Liver (tissue), 8 donors: ENCODE measurements at regions not wholly inside any gene's neighbourhood (a gene's known extent, or its start where the extent isn't known, plus 50 kb on each side); places are given as distances from the start of the nearest gene placed in this dataset.

Experiments
- DNase-seq: peaks from one replicate; pipeline ENCODE4 v3.0.0-alpha.2; 2017; ENCODE audit warnings: low spot score
- H3K27ac ChIP-seq, 2 donors: one replicate each; pipeline ENCODE4 v1.7.0; 2013; ENCODE audit warnings: inconsistent platforms in 2 of 2, low read length in 2 of 2, control low read depth in 1 of 2, low read depth in 1 of 2, mild to moderate bottlenecking in 1 of 2
- H3K27me3 ChIP-seq, 4 donors: one replicate each; pipeline versions ENCODE4 v1.6.1 to v1.7.0; 2013; ENCODE audit warnings: low read length in 3 of 4, inconsistent platforms in 1 of 4, mild to moderate bottlenecking in 1 of 4, moderate library complexity in 1 of 4; ENCODE audit not compliant: control insufficient read depth in 4 of 4, insufficient read depth in 4 of 4
- H3K36me3 ChIP-seq, 4 donors: one replicate each; pipeline versions ENCODE4 v1.6.1 to v1.7.0; 2013; ENCODE audit warnings: low read length in 3 of 4, mild to moderate bottlenecking in 3 of 4, low read depth in 1 of 4, moderate library complexity in 1 of 4; ENCODE audit not compliant: control insufficient read depth in 4 of 4, insufficient read depth in 3 of 4
- H3K4me1 ChIP-seq, 4 donors: one replicate each; pipeline versions ENCODE4 v1.6.1 to v1.7.0; 2013; ENCODE audit warnings: low read length in 3 of 4, mild to moderate bottlenecking in 3 of 4, moderate library complexity in 1 of 4; ENCODE audit not compliant: control insufficient read depth in 4 of 4, insufficient read depth in 4 of 4
- H3K4me3 ChIP-seq, 3 donors: one replicate each; pipeline versions ENCODE4 v1.6.1 to v1.7.0; 2013; ENCODE audit warnings: low read length in 3 of 3, control low read depth in 1 of 3, low read depth in 1 of 3, mild to moderate bottlenecking in 1 of 3
- H3K9ac ChIP-seq, 2 donors: one replicate each; pipeline ENCODE4 v1.7.0; 2013; ENCODE audit warnings: low read length in 2 of 2, mild to moderate bottlenecking in 2 of 2, moderate library complexity in 2 of 2, control low read depth in 1 of 2, low read depth in 1 of 2
- H3K9me3 ChIP-seq, 4 donors: one replicate each; pipeline versions ENCODE4 v1.6.1 to v1.7.0; 2013; ENCODE audit warnings: low read length in 3 of 4; ENCODE audit not compliant: control insufficient read depth in 4 of 4
- GABPA ChIP-seq, 2 donors: IDR thresholded peaks in 1 of 2; conservative IDR thresholded peaks in 1 of 2; 2 replicates each; pipeline ENCODE4 v1.6.1; 2016; ENCODE audit warnings: antibody characterized with exemption in 2 of 2, mild to moderate bottlenecking in 1 of 2, moderate library complexity in 1 of 2
- HNF4G ChIP-seq: IDR thresholded peaks from 2 replicates; pipeline ENCODE4 v1.6.1; 2016; ENCODE audit warnings: antibody characterized with exemption
- NR2F2 ChIP-seq: IDR thresholded peaks from 2 replicates; pipeline ENCODE4 v1.6.1; 2016; ENCODE audit warnings: antibody characterized with exemption
- RXRA ChIP-seq, 2 donors: IDR thresholded peaks; 2 replicates each; pipeline ENCODE4 v1.6.1; 2017 to 2018; ENCODE audit warnings: antibody characterized with exemption in 2 of 2, mild to moderate bottlenecking in 1 of 2
- SP1 ChIP-seq: IDR thresholded peaks from 2 replicates; pipeline ENCODE4 v1.6.1; 2018; ENCODE audit warnings: antibody characterized with exemption, mild to moderate bottlenecking
- TAF1 ChIP-seq: conservative IDR thresholded peaks from 2 replicates; pipeline ENCODE4 v1.6.1; 2016; ENCODE audit warnings: antibody characterized with exemption, mild to moderate bottlenecking
- YY1 ChIP-seq: IDR thresholded peaks from 2 replicates; pipeline ENCODE4 v1.6.1; 2016; ENCODE audit warnings: antibody characterized with exemption, mild to moderate bottlenecking
- WGBS: extraction: QIAGEN DNeasy Blood & Tissue Kit; methylation state at CpG from one replicate; pipeline ENCODE4 v1.1.7; 2013; 5-methylcytosine and 5-hydroxymethylcytosine counted together
- TF ChIP-seq, protein P1 (sequence below): fragments of 150-350 bp; IDR thresholded peaks from 2 replicates; pipeline ENCODE4 v1.5.1; 2017; ENCODE audit warnings: improper control_type of control experiment, low read depth, low read length; ENCODE audit not compliant: missing input control
- TF ChIP-seq, protein P2 (sequence below): IDR thresholded peaks from 2 replicates; pipeline ENCODE4 v1.6.1; 2016; ENCODE audit warnings: antibody characterized with exemption
- TF ChIP-seq, protein P3 (sequence below): IDR thresholded peaks from 2 replicates; pipeline ENCODE4 v1.6.1; 2016; ENCODE audit warnings: antibody characterized with exemption, mild to moderate bottlenecking
- TF ChIP-seq, protein P4 (sequence below): IDR thresholded peaks from 2 replicates; pipeline ENCODE4 v1.6.1; 2016; ENCODE audit warnings: antibody characterized with exemption
- TF ChIP-seq, protein P5 (sequence below): IDR thresholded peaks from 2 replicates; pipeline ENCODE4 v1.6.1; 2016; ENCODE audit warnings: antibody characterized with exemption
- donor health status: healthy.
- donor health status: healthy.
- donor health status: healthy.
- donor health status: healthy.
- donor health status: healthy.

DNA sequence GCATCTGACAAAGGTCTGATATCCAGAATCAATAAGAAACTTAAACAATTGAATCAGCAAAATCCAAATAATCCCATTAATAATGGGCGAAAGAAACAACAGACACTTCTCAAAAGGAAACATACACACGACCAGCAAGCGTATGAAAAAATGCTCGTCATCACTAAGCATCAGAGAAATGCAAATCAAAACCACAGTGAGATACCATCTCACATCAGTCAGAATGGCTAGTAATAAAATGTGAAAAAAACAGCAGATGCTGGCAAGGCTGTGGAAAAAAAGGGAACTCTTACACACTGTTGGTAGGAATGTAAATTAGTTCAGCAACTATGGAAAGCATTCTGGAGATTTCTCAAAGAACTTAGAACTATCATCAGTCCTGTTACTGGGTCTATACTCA is 496.7 kb downstream of the SH2D4B start:
- WGBS: 54% methylated on average over 4 of the region's 4 CpGs
- Histone ChIP-seq H3K27ac (no peak overlapping the region), H3K9me3 (peaks cover 0 to 8% (median 0%) of the 10 kb centered on the region in 4 donors), H3K27me3 (no peaks in the 10 kb centered on the region), H3K36me3 (no peaks in the 10 kb centered on the region), H3K4me3 (no peak overlapping the region), H3K4me1 (no peaks in the 10 kb centered on the region), H3K9ac (no peak overlapping the region)
- no peak for DNase-seq
- TF ChIP-seq, protein P1, sequence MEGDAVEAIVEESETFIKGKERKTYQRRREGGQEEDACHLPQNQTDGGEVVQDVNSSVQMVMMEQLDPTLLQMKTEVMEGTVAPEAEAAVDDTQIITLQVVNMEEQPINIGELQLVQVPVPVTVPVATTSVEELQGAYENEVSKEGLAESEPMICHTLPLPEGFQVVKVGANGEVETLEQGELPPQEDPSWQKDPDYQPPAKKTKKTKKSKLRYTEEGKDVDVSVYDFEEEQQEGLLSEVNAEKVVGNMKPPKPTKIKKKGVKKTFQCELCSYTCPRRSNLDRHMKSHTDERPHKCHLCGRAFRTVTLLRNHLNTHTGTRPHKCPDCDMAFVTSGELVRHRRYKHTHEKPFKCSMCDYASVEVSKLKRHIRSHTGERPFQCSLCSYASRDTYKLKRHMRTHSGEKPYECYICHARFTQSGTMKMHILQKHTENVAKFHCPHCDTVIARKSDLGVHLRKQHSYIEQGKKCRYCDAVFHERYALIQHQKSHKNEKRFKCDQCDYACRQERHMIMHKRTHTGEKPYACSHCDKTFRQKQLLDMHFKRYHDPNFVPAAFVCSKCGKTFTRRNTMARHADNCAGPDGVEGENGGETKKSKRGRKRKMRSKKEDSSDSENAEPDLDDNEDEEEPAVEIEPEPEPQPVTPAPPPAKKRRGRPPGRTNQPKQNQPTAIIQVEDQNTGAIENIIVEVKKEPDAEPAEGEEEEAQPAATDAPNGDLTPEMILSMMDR: no peak
- no peak for TF ChIP-seq SP1
- TF ChIP-seq, protein P2, sequence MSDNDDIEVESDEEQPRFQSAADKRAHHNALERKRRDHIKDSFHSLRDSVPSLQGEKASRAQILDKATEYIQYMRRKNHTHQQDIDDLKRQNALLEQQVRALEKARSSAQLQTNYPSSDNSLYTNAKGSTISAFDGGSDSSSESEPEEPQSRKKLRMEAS: no peak
- no peak for TF ChIP-seq HNF4G
- TF ChIP-seq GABPA (IDR thresholded peaks at IDR 0.05 in 1 of 2, conservative IDR thresholded peaks at IDR 0.05 in 1 of 2): no peak
- no peak for TF ChIP-seq YY1
- TF ChIP-seq, protein P3, sequence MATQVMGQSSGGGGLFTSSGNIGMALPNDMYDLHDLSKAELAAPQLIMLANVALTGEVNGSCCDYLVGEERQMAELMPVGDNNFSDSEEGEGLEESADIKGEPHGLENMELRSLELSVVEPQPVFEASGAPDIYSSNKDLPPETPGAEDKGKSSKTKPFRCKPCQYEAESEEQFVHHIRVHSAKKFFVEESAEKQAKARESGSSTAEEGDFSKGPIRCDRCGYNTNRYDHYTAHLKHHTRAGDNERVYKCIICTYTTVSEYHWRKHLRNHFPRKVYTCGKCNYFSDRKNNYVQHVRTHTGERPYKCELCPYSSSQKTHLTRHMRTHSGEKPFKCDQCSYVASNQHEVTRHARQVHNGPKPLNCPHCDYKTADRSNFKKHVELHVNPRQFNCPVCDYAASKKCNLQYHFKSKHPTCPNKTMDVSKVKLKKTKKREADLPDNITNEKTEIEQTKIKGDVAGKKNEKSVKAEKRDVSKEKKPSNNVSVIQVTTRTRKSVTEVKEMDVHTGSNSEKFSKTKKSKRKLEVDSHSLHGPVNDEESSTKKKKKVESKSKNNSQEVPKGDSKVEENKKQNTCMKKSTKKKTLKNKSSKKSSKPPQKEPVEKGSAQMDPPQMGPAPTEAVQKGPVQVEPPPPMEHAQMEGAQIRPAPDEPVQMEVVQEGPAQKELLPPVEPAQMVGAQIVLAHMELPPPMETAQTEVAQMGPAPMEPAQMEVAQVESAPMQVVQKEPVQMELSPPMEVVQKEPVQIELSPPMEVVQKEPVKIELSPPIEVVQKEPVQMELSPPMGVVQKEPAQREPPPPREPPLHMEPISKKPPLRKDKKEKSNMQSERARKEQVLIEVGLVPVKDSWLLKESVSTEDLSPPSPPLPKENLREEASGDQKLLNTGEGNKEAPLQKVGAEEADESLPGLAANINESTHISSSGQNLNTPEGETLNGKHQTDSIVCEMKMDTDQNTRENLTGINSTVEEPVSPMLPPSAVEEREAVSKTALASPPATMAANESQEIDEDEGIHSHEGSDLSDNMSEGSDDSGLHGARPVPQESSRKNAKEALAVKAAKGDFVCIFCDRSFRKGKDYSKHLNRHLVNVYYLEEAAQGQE: no peak
- TF ChIP-seq, protein P4, sequence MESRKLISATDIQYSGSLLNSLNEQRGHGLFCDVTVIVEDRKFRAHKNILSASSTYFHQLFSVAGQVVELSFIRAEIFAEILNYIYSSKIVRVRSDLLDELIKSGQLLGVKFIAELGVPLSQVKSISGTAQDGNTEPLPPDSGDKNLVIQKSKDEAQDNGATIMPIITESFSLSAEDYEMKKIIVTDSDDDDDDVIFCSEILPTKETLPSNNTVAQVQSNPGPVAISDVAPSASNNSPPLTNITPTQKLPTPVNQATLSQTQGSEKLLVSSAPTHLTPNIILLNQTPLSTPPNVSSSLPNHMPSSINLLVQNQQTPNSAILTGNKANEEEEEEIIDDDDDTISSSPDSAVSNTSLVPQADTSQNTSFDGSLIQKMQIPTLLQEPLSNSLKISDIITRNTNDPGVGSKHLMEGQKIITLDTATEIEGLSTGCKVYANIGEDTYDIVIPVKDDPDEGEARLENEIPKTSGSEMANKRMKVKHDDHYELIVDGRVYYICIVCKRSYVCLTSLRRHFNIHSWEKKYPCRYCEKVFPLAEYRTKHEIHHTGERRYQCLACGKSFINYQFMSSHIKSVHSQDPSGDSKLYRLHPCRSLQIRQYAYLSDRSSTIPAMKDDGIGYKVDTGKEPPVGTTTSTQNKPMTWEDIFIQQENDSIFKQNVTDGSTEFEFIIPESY: no peak
- TF ChIP-seq NR2F2: no peak
- TF ChIP-seq TAF1: no peak
- TF ChIP-seq, protein P5, sequence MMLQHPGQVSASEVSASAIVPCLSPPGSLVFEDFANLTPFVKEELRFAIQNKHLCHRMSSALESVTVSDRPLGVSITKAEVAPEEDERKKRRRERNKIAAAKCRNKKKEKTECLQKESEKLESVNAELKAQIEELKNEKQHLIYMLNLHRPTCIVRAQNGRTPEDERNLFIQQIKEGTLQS: no peak

DNA sequence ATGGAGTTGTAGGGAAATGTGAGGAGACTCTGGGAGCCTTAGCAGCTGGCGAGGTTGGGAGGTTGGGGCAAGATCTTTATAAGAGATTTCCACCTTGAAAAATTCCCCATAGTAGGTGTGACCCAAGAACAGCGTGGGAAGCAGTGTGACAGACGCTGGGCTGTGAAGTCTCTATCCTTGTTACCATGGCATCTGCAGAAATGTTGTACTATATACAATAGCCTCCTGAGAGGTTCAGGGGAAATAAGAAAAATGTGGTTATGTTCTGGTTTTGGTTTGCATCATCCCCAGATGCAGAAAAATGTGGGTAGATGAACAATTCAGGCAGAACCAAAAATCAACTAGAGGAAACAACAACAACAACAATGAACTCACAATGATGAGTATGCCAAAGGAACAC is 498.6 kb downstream of the SH2D4B start:
- TF ChIP-seq RXRA (IDR thresholded peaks at IDR 0.05): no peak
- no peaks in the 10 kb centered on the region for H3K27me3 ChIP-seq
- no peak overlapping the region for H3K4me3 ChIP-seq
- DNase-seq: no peak
- H3K9ac ChIP-seq: no peak overlapping the region
- H3K36me3 ChIP-seq: no peaks in the 10 kb centered on the region
- 40% methylated on average over 3 of the region's 3 CpGs for WGBS
- H3K4me1 ChIP-seq: no peaks in the 10 kb centered on the region
- peaks cover 0 to 8% (median 0%) of the 10 kb centered on the region in 4 donors for H3K9me3 ChIP-seq
- H3K27ac ChIP-seq: no peak overlapping the region
